Peyer's patch (tissue), 4 donors: ENCODE measurements at regions not wholly inside any gene's neighbourhood (a gene's known extent, or its start where the extent isn't known, plus 50 kb on each side); places are given as distances from the start of the nearest gene placed in this dataset.
A peak's percentile ranks its signal among the peaks of the same experiment; 100 is the strongest.

Experiments used
- DNase-seq, 3 donors: peaks; one replicate each; pipeline ENCODE4 v3.0.0-alpha.2; 2017 to 2019
- H3K27ac ChIP-seq, 4 donors: fragments of 200-600 bp; sonication (generic); one replicate each; pipeline ENCODE4 v1.5.1; 2016 to 2019
- H3K27me3 ChIP-seq, 2 donors: fragments of 200-600 bp; sonication (generic); one replicate each; pipeline ENCODE4 v1.5.1; 2019
- H3K36me3 ChIP-seq, 3 donors: fragments of 200-600 bp; sonication (generic); one replicate each; pipeline ENCODE4 v1.5.1; 2016 to 2019
- H3K4me1 ChIP-seq, 4 donors: fragments of 200-600 bp; sonication (generic); one replicate each; pipeline ENCODE4 v1.5.1; 2016 to 2019
- H3K4me3 ChIP-seq, 4 donors: fragments of 200-600 bp; sonication (generic); 1 replicate in 3 of 4; 2 replicates in 1 of 4; pipeline ENCODE4 v1.5.1; 2016 to 2019; ENCODE audit warnings: mild to moderate bottlenecking in 1 of 4
- H3K9me3 ChIP-seq, 4 donors: fragments of 200-600 bp; sonication (generic); one replicate each; pipeline ENCODE4 v1.5.1; 2016 to 2019; ENCODE audit warnings: mild to moderate bottlenecking in 1 of 4
- POLR2A ChIP-seq, 2 donors: fragments of 450-650 bp; IDR thresholded peaks; one replicate each; pipeline ENCODE4 v1.5.1; 2017; ENCODE audit warnings: antibody characterized with exemption in 2 of 2, mild to moderate bottlenecking in 2 of 2, moderate library complexity in 2 of 2
- TF ChIP-seq, protein P1 (sequence below), 6 experiments: fragments of 450-650 bp in 4 of 6; fragments of 200-600 bp in 2 of 6; sonication (generic) in 1 of 6; IDR thresholded peaks; one replicate each; pipeline ENCODE4 v1.5.1; 2017 to 2019; ENCODE audit warnings: antibody characterized with exemption in 6 of 6, mild to moderate bottlenecking in 3 of 6, moderate library complexity in 1 of 6

DNA sequence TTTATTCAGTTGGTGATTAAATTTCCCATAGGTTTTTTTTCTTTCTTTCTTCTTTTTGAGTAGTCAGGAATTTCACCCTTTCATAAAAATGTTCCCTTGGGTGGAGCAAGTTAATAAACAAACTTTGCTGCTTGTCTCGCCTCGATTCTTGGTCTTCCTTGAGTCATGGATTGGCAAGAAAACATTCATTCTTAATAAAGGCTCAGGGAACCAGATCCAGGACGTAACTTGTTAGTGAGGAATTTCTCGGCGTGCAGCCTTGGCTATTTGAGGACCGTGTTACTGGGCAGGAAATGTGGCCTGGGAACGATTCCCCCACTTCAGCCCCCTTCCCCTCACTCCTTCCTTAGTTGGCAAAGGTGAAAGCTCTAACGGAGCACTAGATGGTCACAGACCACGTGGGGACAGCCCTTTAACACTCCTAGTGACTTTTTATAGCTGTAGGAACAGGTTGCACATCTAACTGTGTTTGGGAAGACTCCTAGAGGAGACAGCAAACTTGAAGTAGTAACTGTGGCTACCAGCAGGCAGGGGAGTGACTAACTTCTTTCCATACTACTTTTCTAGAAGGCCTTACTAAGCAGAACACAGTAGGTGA lies 106.8 kb downstream of the UCHL1 start:
- peaks cover 0 to 7% (median 0%) of the 10 kb centered on the region in 4 donors for H3K4me1 ChIP-seq
- DNase-seq: no peak
- TF ChIP-seq, protein P1, sequence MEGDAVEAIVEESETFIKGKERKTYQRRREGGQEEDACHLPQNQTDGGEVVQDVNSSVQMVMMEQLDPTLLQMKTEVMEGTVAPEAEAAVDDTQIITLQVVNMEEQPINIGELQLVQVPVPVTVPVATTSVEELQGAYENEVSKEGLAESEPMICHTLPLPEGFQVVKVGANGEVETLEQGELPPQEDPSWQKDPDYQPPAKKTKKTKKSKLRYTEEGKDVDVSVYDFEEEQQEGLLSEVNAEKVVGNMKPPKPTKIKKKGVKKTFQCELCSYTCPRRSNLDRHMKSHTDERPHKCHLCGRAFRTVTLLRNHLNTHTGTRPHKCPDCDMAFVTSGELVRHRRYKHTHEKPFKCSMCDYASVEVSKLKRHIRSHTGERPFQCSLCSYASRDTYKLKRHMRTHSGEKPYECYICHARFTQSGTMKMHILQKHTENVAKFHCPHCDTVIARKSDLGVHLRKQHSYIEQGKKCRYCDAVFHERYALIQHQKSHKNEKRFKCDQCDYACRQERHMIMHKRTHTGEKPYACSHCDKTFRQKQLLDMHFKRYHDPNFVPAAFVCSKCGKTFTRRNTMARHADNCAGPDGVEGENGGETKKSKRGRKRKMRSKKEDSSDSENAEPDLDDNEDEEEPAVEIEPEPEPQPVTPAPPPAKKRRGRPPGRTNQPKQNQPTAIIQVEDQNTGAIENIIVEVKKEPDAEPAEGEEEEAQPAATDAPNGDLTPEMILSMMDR (IDR thresholded peaks at IDR 0.05): peak in 1 of 6 experiments; percentile 11
- no peak for TF ChIP-seq POLR2A (IDR thresholded peaks at IDR 0.05)
- H3K36me3 ChIP-seq: no peaks in the 10 kb centered on the region
- H3K9me3 ChIP-seq: no peaks in the 10 kb centered on the region
- peak overlapping the region in 2 of 4 donors; percentile 27 to 73 for H3K27ac ChIP-seq
- H3K4me3 ChIP-seq: no peak overlapping the region
- H3K27me3 ChIP-seq: no peaks in the 10 kb centered on the region

DNA sequence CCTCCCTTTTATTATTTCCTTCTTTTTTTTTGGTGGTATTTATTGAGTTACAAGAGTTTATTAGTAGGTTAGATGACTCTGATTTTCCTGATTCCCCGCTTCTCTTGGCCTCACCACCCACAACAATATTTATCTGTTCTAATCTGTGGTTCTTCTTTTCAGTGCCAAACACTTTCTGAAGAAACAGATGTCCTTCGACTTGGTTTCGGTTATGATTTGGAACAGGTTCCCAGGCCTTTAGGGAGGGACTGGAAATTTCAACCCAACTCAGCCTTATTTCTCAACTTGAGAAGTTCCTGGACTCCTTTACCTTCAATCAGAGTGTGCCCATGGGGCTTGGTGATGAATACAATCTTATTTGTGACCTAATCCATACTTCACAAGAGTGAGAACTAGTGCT lies 108.1 kb downstream of the UCHL1 start:
- DNase-seq: no peak
- Histone ChIP-seq H3K4me1 (peaks cover 0 to 7% (median 0%) of the 10 kb centered on the region in 4 donors), H3K36me3 (no peaks in the 10 kb centered on the region), H3K4me3 (no peak overlapping the region), H3K27me3 (no peaks in the 10 kb centered on the region), H3K27ac (peak overlapping the region in 1 of 4 donors; percentile 7), H3K9me3 (no peaks in the 10 kb centered on the region)
- TF ChIP-seq, protein P1 (IDR thresholded peaks at IDR 0.05): no peak
- TF ChIP-seq POLR2A (IDR thresholded peaks at IDR 0.05): no peak

DNA sequence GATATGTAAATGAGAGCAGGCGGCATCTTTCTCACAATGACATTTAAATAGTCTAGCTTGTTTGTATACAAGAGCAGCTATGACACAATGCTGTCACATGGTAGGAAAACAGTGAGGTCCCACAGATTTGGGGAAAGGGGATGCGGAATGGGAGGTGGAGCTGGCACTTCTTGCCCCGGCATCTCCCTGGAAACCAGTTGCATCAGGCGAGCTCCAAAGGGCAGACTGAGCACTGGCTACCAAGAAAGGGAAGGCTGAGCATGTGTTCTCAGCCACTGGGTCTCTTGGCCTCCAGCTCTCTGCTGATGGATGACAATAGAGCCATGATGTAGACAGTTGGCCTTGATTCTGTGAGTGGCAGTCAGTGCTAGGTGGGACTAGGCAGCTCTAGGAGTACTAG lies 109.0 kb downstream of the UCHL1 start:
- TF ChIP-seq, protein P1 (IDR thresholded peaks at IDR 0.05): no peak
- no peak for TF ChIP-seq POLR2A (IDR thresholded peaks at IDR 0.05)
- no peak for DNase-seq
- H3K27ac ChIP-seq: no peak overlapping the region
- H3K4me1 ChIP-seq: no peaks in the 10 kb centered on the region
- H3K9me3 ChIP-seq: no peaks in the 10 kb centered on the region
- H3K36me3 ChIP-seq: no peaks in the 10 kb centered on the region
- H3K4me3 ChIP-seq: no peak overlapping the region
- no peaks in the 10 kb centered on the region for H3K27me3 ChIP-seq

DNA sequence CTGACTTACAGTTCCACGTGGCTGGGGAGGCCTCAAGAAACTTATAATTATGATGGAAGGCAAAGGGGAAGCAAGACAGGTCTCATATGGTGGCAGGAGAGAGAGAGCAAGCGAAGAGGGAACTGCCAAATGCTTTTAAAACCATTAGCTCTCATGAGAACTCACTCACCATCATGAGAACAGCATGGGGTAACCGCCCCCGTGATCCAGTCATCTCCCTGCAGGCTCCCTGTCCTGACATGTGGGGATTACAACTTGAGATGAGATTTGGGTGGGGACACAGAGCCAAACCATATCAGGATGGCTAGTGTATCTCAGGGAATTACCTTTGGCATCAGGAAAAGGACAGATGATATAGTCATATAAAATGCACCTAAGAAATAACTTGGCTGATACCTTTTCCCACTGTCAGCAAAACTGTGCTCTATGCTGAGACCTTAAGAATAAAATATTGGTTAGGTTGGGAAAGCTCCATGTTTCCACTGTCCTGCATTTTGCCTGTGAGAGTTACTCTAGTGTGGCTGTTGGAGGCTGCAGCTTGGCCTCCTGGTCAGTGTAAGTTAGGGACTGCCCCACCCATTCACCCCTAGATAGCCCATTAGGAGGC lies 110.3 kb downstream of the UCHL1 start:
- no peaks in the 10 kb centered on the region for H3K9me3 ChIP-seq
- no peak for DNase-seq
- no peak overlapping the region for H3K4me3 ChIP-seq
- TF ChIP-seq, protein P1 (IDR thresholded peaks at IDR 0.05): no peak
- no peak for TF ChIP-seq POLR2A (IDR thresholded peaks at IDR 0.05)
- no peaks in the 10 kb centered on the region for H3K36me3 ChIP-seq
- H3K27ac ChIP-seq: no peak overlapping the region
- H3K4me1 ChIP-seq: no peaks in the 10 kb centered on the region
- no peaks in the 10 kb centered on the region for H3K27me3 ChIP-seq

DNA sequence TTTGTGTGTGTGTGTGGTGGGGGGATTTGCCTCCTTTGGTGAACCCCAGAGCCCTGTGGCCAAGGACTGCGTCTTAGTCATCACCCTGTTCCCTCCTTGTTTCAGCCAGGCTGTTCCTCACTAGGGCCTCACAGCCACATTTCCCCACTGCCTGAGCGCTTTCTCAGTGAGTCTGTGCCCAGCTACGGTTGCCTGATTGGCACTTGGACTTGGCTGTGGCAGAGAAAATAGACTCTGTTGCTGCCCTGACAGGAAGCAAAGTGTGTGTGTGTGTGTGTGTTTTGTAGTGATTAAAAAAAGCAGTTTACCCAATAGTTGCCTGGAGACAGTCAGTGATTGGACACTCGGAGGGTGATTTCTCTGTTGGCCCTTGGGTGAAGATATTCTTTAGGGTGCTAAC lies 113.0 kb downstream of the UCHL1 start:
- H3K27ac ChIP-seq: no peak overlapping the region
- TF ChIP-seq, protein P1 (IDR thresholded peaks at IDR 0.05): no peak
- no peak for TF ChIP-seq POLR2A (IDR thresholded peaks at IDR 0.05)
- no peak overlapping the region for H3K4me3 ChIP-seq
- H3K36me3 ChIP-seq: no peaks in the 10 kb centered on the region
- no peaks in the 10 kb centered on the region for H3K27me3 ChIP-seq
- no peaks in the 10 kb centered on the region for H3K4me1 ChIP-seq
- DNase-seq: no peak
- H3K9me3 ChIP-seq: no peaks in the 10 kb centered on the region
